GM19372 (cell line): ENCODE measurements at regions not wholly inside any gene's neighbourhood (a gene's known extent, or its start where the extent isn't known, plus 50 kb on each side); places are given as distances from the start of the nearest gene placed in this dataset.
"Not testable (repeated sequence)": the region's sequence is repeated elsewhere in the genome, so short reads cannot be mapped to it uniquely, and the experiment has no call there.

ENCODE experiments used
- ATAC-seq: cut with Tn5 transposase; IDR thresholded peaks from one replicate; pipeline ENCODE4 v1.9.1; 2021; ENCODE audit warnings: mild to moderate bottlenecking, low read depth, moderate library complexity; ENCODE audit not compliant: unreplicated experiment

GRCh38 chr21:15932726-15933125 lies 202.9 kb downstream of the USP25 start:
- no peak for ATAC-seq

GRCh38 chr21:15935530-15935929 lies 205.7 kb downstream of the USP25 start:
- no peak for ATAC-seq

- ATAC-seq = no peak
Measured at GRCh38 chr21:15943009-15943666, 213.4 kb downstream of the USP25 start.

GRCh38 chr21:15947677-15948076 lies 217.9 kb downstream of the USP25 start:
- no peak for ATAC-seq

- ATAC-seq = no peak
Measured at GRCh38 chr21:15953551-15954116, 223.9 kb downstream of the USP25 start.

- ATAC-seq = no peak
Measured at GRCh38 chr21:15964236-15964855, 234.6 kb downstream of the USP25 start.

- no peak for ATAC-seq
Measured at GRCh38 chr21:15966231-15966630, 236.4 kb downstream of the USP25 start.

- ATAC-seq = no peak
Measured at GRCh38 chr21:15966651-15967050, 236.9 kb downstream of the USP25 start.

- ATAC-seq = no peak
Measured at GRCh38 chr21:15967661-15968060, 237.9 kb downstream of the USP25 start.

GRCh38 chr21:15968776-15969310 lies 239.1 kb downstream of the USP25 start:
- ATAC-seq = no peak

GRCh38 chr21:15976807-15977206 lies 247.0 kb downstream of the USP25 start:
- ATAC-seq = no peak

GRCh38 chr21:15978215-15978738 lies 248.5 kb downstream of the USP25 start:
- ATAC-seq = no peak

- not testable (repeated sequence) for ATAC-seq
Measured at GRCh38 chr21:15979493-15979892, 249.7 kb downstream of the USP25 start.

GRCh38 chr21:15986277-15986676 lies 256.5 kb downstream of the USP25 start:
- ATAC-seq = no peak

- ATAC-seq = no peak
Measured at GRCh38 chr21:15992171-15992570, 262.4 kb downstream of the USP25 start.

GRCh38 chr21:15993951-15994350 lies 264.2 kb downstream of the USP25 start:
- no peak for ATAC-seq

- no peak for ATAC-seq
Measured at GRCh38 chr21:15999741-16000140, 270.0 kb downstream of the USP25 start.

- ATAC-seq = no peak
Measured at GRCh38 chr21:16002874-16003466, 273.2 kb downstream of the USP25 start.

- no peak for ATAC-seq
Measured at GRCh38 chr21:16004086-16004485, 274.3 kb downstream of the USP25 start.

- no peak for ATAC-seq
Measured at GRCh38 chr21:16004523-16004922, 274.7 kb downstream of the USP25 start.

- no peak for ATAC-seq
Measured at GRCh38 chr21:16005996-16006395, 276.2 kb downstream of the USP25 start.
